ENCODE measurements at regions not wholly inside any gene's neighbourhood (a gene's known extent, or its start where the extent isn't known, plus 50 kb on each side); places are given as distances from the start of the nearest gene placed in this dataset.

DNA sequence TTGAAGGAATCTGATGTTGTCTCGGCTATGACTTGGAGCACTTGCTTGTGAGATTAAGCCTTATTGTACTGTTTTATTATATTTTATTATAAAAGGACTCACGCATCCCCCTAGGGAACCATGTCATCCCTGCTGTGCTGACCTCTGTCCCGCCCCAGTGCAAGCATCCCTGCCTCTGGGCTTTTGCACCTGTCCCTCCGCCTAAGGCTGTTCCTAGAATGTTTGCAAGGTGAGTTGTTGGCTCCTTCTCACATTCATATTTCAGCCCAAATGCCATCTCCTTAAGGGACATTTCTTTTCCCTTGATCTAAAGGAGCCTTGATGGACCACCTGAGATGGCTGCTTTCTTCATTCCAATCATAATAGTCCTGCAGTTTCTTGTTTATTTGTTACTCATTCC is 236.9 kb upstream of the IGFBP3 start:
- H4K20me1 ChIP-seq (ENCODE audit: insufficient read depth, low read length, poor library complexity, severe bottlenecking): no peaks in the 10 kb centered on the region
- no peak overlapping the region for H3K4me2 ChIP-seq (ENCODE audit: low read depth, low read length, poor library complexity, severe bottlenecking)
- TF ChIP-seq, protein P1, sequence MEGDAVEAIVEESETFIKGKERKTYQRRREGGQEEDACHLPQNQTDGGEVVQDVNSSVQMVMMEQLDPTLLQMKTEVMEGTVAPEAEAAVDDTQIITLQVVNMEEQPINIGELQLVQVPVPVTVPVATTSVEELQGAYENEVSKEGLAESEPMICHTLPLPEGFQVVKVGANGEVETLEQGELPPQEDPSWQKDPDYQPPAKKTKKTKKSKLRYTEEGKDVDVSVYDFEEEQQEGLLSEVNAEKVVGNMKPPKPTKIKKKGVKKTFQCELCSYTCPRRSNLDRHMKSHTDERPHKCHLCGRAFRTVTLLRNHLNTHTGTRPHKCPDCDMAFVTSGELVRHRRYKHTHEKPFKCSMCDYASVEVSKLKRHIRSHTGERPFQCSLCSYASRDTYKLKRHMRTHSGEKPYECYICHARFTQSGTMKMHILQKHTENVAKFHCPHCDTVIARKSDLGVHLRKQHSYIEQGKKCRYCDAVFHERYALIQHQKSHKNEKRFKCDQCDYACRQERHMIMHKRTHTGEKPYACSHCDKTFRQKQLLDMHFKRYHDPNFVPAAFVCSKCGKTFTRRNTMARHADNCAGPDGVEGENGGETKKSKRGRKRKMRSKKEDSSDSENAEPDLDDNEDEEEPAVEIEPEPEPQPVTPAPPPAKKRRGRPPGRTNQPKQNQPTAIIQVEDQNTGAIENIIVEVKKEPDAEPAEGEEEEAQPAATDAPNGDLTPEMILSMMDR (conservative IDR thresholded peaks at IDR 0.05; ENCODE audit: low read length): no peak
- no peak for TF ChIP-seq EZH2phosphoT487 (IDR thresholded peaks at IDR 0.05; ENCODE audit: borderline replicate concordance)

GRCh38 chr7:46157404-46157803 is 236.3 kb upstream of the IGFBP3 start:
- no peak overlapping the region for H3K4me3 ChIP-seq (ENCODE audit: low read length, poor library complexity, severe bottlenecking)
- no peak overlapping the region for H2AFZ ChIP-seq (ENCODE audit: low read length)
- H3K4me2 ChIP-seq (ENCODE audit: low read depth, low read length, poor library complexity, severe bottlenecking): no peak overlapping the region
- H3K9me2 ChIP-seq (replicated peaks; ENCODE audit: low read depth, low read length): no peaks in the 10 kb centered on the region
- no peak for TF ChIP-seq EZH2phosphoT487 (IDR thresholded peaks at IDR 0.05; ENCODE audit: borderline replicate concordance)
- TF ChIP-seq, protein P1 (conservative IDR thresholded peaks at IDR 0.05; ENCODE audit: low read length): no peak
- no peak overlapping the region for H3K9ac ChIP-seq (ENCODE audit: low read depth, low read length, poor library complexity, severe bottlenecking)
- no peaks in the 10 kb centered on the region for H3F3A ChIP-seq (ENCODE audit: low read depth)
- H3K27me3 ChIP-seq (ENCODE audit: insufficient read depth, low read length, poor library complexity, severe bottlenecking): no peaks in the 10 kb centered on the region
- H3K36me3 ChIP-seq (ENCODE audit: insufficient read depth, low read length): no peaks in the 10 kb centered on the region
- H4K20me1 ChIP-seq (ENCODE audit: insufficient read depth, low read length, poor library complexity, severe bottlenecking): no peaks in the 10 kb centered on the region
- no peaks in the 10 kb centered on the region for H3K79me2 ChIP-seq (ENCODE audit: insufficient read depth, low read length)
- no peaks in the 10 kb centered on the region for H3K4me1 ChIP-seq (ENCODE audit: insufficient read depth, low read length, poor library complexity, severe bottlenecking)
- H3K9me3 ChIP-seq (ENCODE audit: insufficient read depth, low read depth, low read length): no peaks in the 10 kb centered on the region

More for the DNA sequence above, 236.9 kb upstream of the IGFBP3 start:
- no peak overlapping the region for H3K9ac ChIP-seq (ENCODE audit: low read depth, low read length, poor library complexity, severe bottlenecking)
- no peak overlapping the region for H3K4me3 ChIP-seq (ENCODE audit: low read length, poor library complexity, severe bottlenecking)
- no peaks in the 10 kb centered on the region for H3K36me3 ChIP-seq (ENCODE audit: insufficient read depth, low read length)
- no peaks in the 10 kb centered on the region for H3F3A ChIP-seq (ENCODE audit: low read depth)
- H2AFZ ChIP-seq (ENCODE audit: low read length): no peak overlapping the region
- H3K9me2 ChIP-seq (replicated peaks; ENCODE audit: low read depth, low read length): no peaks in the 10 kb centered on the region
- H3K79me2 ChIP-seq (ENCODE audit: insufficient read depth, low read length): no peaks in the 10 kb centered on the region
- no peaks in the 10 kb centered on the region for H3K27me3 ChIP-seq (ENCODE audit: insufficient read depth, low read length, poor library complexity, severe bottlenecking)
- H3K4me1 ChIP-seq (ENCODE audit: insufficient read depth, low read length, poor library complexity, severe bottlenecking): no peaks in the 10 kb centered on the region
- H3K9me3 ChIP-seq (ENCODE audit: insufficient read depth, low read depth, low read length): no peaks in the 10 kb centered on the region

DNA sequence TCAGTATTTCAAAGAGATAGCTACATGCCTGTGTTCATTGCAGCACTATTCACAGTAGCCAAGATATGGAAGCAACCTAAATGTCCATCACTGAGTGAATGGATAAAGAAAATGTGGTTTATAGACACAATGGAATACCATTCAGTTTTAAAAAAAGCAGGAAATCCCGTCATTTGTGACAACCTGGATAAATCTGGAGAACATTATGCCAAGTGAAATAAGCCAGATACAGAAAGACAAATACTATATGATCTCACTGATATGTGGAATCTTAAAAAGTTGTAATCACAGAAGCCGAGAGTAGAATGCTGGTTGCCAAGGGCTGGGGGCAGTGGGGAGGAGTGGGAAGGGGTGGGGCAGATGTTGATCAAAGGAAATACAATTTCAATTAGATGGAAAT is 235.8 kb upstream of the IGFBP3 start:
- TF ChIP-seq, protein P1 (conservative IDR thresholded peaks at IDR 0.05; ENCODE audit: low read length): no peak
- no peak for TF ChIP-seq EZH2phosphoT487 (IDR thresholded peaks at IDR 0.05; ENCODE audit: borderline replicate concordance)
- Histone ChIP-seq H4K20me1 (ENCODE audit: insufficient read depth, low read length, poor library complexity, severe bottlenecking) (no peaks in the 10 kb centered on the region), H3K9me3 (ENCODE audit: insufficient read depth, low read depth, low read length) (no peaks in the 10 kb centered on the region), H3K9me2 (replicated peaks; ENCODE audit: low read depth, low read length) (no peaks in the 10 kb centered on the region), H3K27me3 (ENCODE audit: insufficient read depth, low read length, poor library complexity, severe bottlenecking) (no peaks in the 10 kb centered on the region), H3K4me2 (ENCODE audit: low read depth, low read length, poor library complexity, severe bottlenecking) (no peak overlapping the region), H3K4me1 (ENCODE audit: insufficient read depth, low read length, poor library complexity, severe bottlenecking) (no peaks in the 10 kb centered on the region), H3F3A (ENCODE audit: low read depth) (no peaks in the 10 kb centered on the region), H3K9ac (ENCODE audit: low read depth, low read length, poor library complexity, severe bottlenecking) (no peak overlapping the region), H3K4me3 (ENCODE audit: low read length, poor library complexity, severe bottlenecking) (no peak overlapping the region), H2AFZ (ENCODE audit: low read length) (no peak overlapping the region), H3K79me2 (ENCODE audit: insufficient read depth, low read length) (no peaks in the 10 kb centered on the region), H3K36me3 (ENCODE audit: insufficient read depth, low read length) (no peaks in the 10 kb centered on the region)
